GM12878 (cell line): ENCODE measurements at regions not wholly inside any gene's neighbourhood (a gene's known extent, or its start where the extent isn't known, plus 50 kb on each side); places are given as distances from the start of the nearest gene placed in this dataset.

Experiments used
- CBX3 ChIP-seq: fragments of 200-600 bp; sonication (generic); IDR thresholded peaks from 2 replicates; pipeline ENCODE4 v1.6.1; 2016; ENCODE audit warnings: low read depth, borderline replicate concordance
- CEBPZ ChIP-seq: fragments of 150-350 bp; IDR thresholded peaks from 2 replicates; pipeline ENCODE4 v1.6.1; 2016; ENCODE audit warnings: low read depth, low read length
- CTCF ChIP-seq, 3 experiments: IDR thresholded peaks in 2 of 3; conservative IDR thresholded peaks in 1 of 3; 2 replicates each; pipeline ENCODE4 v1.5.1; 2011; ENCODE audit warnings: low read depth in 3 of 3, low read length in 3 of 3, mild to moderate bottlenecking in 3 of 3, control low read depth in 2 of 3, moderate library complexity in 2 of 3, inconsistent platforms in 1 of 3, mixed read lengths in 1 of 3; ENCODE audit not compliant: control insufficient read depth in 2 of 3, insufficient read depth in 1 of 3; ENCODE audit errors: extremely low read depth in 1 of 3
- HDAC2 ChIP-seq: fragments of 200-600 bp; sonication (generic); IDR thresholded peaks from 2 replicates; pipeline ENCODE4 v1.6.1; 2017
- KDM1A ChIP-seq: fragments of 200-600 bp; sonication (generic); IDR thresholded peaks from 2 replicates; pipeline ENCODE4 v1.6.1; 2016; ENCODE audit warnings: borderline replicate concordance
- MXI1 ChIP-seq: fragments of 150-350 bp; IDR thresholded peaks from 2 replicates; pipeline ENCODE4 v1.6.1; 2011; ENCODE audit warnings: low read depth, mild to moderate bottlenecking, inconsistent platforms, low read length, improper control_type of control experiment
- PAX5 ChIP-seq: IDR thresholded peaks from 2 replicates; pipeline ENCODE4 v1.6.1; 2011; ENCODE audit warnings: low read depth, low read length, borderline replicate concordance
- POLR2A ChIP-seq: IDR thresholded peaks from 2 replicates; pipeline ENCODE4 v1.6.1; 2011; ENCODE audit warnings: low read depth, mild to moderate bottlenecking, low read length
- RBBP5 ChIP-seq: fragments of 200-600 bp; sonication (generic); conservative IDR thresholded peaks from 2 replicates; pipeline ENCODE4 v1.6.1; 2016
- REST ChIP-seq: IDR thresholded peaks from 2 replicates; pipeline ENCODE4 v1.6.1; 2012; ENCODE audit warnings: mild to moderate bottlenecking, low read depth, low read length
- SMC3 ChIP-seq: IDR thresholded peaks from 2 replicates; pipeline ENCODE4 v1.6.1; 2011; ENCODE audit warnings: low read length, improper control_type of control experiment, borderline replicate concordance
- SP1 ChIP-seq: IDR thresholded peaks from one replicate; pipeline ENCODE4 v1.6.1; 2011; ENCODE audit warnings: low read depth, low read length
- TAF1 ChIP-seq: IDR thresholded peaks from 2 replicates; pipeline ENCODE4 v1.6.1; 2011; ENCODE audit warnings: mild to moderate bottlenecking, low read depth, low read length, borderline replicate concordance

GRCh38 chr2:146986161-146986560 lies 858.7 kb upstream of the ACVR2A start:
- TF ChIP-seq CTCF (IDR thresholded peaks at IDR 0.05 in 2 of 3, conservative IDR thresholded peaks at IDR 0.05 in 1 of 3; ENCODE audit: control insufficient read depth in 2 of 3, extremely low read depth in 1 of 3, insufficient read depth in 1 of 3, low read depth in 3 of 3, low read length in 3 of 3) = no peak
- peak; percentile 89 for TF ChIP-seq PAX5
- no peak for TF ChIP-seq POLR2A
- TF ChIP-seq KDM1A = no peak
- TF ChIP-seq REST = no peak
- TF ChIP-seq TAF1 = no peak
- no peak for TF ChIP-seq RBBP5
- TF ChIP-seq CBX3 = no peak
- no peak for TF ChIP-seq SMC3
- TF ChIP-seq HDAC2 = no peak
- no peak for TF ChIP-seq MXI1
- TF ChIP-seq CEBPZ = no peak
- TF ChIP-seq SP1 = no peak
